Stimulated activated CD8-positive, alpha-beta memory T cell treated with anti-CD3 and anti-CD28 coated beads, Interleukin-7, amount 100 ng/mL, for 1 hour (primary cell): ENCODE measurements at regions not wholly inside any gene's neighbourhood (a gene's known extent, or its start where the extent isn't known, plus 50 kb on each side); places are given as distances from the start of the nearest gene placed in this dataset.
"Not testable (repeated sequence)": the region's sequence is repeated elsewhere in the genome, so short reads cannot be mapped to it uniquely, and the experiment has no call there.

Experiments used
- DNase-seq, 2 donors: peaks; one replicate each; pipeline ENCODE4 v3.0.0-alpha.2; 2020; ENCODE audit warnings: low read depth in 2 of 2

DNA sequence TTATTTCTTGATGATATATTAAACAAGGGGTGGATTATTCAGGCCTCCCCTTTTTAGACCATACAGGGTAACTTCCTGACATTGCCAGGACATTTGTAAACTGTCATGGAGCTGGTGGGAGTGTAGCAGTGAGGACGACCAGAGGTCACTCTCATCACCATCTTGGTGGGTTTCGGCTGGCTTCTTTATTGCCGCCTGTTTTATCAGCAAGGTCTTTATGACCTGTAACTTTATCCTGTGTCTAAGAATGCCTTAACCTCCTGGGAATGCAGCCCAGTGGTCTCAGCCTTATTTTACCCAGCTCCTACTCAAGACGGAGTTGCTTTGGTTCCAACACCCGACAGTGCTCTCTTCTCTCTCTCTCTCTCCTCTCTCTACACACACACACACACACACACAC is 221.9 kb downstream of the C16orf95 start:
- no peak for DNase-seq

DNA sequence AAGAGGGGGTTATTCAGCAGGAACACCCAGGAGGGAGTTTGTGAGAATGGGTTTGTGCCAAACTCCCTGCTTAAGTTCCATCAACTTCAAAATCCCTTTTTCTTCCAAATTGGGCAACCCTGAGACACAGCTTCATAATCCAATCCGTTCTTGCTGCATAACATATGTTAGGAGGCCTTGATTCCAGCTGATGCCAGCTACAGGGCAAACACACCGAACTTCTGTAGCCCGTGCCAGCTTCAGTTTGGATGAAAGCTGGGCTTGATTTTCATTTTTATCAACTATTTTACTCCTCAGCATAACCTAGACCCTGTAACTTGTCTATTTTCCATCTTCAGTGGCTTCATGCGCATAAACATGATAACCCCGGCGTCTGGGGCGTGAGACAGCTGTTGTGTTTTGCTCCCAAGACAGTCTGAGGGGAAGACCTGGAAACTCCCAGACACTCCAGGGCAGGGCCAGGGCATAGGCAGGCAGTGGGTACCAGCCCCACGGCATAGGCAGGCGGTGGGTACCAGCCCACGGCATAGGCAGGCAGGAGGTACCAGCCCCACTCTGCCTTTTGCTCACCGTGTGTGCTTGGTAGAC is 220.4 kb downstream of the C16orf95 start:
- no peak for DNase-seq

DNA sequence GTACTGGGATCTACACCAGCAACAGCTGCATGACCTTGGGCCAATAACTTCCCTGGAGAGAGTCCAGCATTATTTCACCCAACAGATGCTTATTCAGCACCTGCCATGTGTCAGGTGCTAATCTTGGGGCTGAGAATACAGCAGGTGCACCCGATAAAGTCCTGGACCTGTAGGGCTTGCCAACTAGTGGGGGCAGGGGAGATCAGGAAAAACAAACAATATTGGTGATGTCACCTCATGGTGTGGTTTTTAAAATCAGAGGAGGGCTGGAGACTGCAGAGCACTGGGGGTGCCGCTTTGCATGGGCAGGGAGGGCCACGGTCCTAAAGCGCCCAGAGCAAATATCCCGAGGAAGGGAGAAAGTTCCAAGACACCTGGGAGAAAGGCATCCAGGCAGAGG is 218.8 kb downstream of the C16orf95 start:
- DNase-seq = no peak

DNA sequence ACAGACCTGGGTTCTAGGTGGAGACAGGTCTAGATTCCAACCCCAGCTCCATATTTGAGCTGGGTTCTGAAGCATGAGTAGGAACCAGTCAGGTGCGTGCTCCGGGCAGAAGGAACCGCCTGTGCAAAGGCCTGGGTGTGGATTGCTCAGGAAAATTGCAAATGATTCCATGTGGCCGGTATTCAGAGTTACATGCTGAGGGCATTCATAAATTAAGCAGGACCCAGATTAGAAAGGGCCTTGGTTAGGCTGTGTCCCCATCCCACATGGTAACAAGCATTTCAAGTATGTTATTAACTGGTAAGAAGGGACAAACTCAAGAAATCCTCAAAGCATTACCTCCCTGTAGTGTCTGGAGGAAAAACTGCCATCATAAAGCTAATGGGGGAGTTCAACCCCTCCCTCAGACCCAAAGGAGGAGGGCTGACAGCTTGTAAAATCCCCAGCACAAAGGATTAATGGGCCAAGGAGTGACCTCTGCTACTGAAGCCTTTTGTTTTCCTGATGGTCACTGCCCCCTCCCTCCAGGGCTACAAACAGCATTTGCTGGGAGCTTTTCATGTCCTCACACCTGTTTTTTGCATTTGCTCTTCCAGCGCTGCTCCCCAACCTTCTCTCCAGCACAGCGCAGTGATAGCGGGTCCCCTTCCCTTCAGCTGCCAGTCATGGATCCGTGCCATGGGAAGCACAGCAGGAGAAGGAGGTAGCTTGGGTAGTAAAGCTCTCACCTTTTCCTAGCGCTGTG is 218.0 kb downstream of the C16orf95 start:
- DNase-seq = no peak

DNA sequence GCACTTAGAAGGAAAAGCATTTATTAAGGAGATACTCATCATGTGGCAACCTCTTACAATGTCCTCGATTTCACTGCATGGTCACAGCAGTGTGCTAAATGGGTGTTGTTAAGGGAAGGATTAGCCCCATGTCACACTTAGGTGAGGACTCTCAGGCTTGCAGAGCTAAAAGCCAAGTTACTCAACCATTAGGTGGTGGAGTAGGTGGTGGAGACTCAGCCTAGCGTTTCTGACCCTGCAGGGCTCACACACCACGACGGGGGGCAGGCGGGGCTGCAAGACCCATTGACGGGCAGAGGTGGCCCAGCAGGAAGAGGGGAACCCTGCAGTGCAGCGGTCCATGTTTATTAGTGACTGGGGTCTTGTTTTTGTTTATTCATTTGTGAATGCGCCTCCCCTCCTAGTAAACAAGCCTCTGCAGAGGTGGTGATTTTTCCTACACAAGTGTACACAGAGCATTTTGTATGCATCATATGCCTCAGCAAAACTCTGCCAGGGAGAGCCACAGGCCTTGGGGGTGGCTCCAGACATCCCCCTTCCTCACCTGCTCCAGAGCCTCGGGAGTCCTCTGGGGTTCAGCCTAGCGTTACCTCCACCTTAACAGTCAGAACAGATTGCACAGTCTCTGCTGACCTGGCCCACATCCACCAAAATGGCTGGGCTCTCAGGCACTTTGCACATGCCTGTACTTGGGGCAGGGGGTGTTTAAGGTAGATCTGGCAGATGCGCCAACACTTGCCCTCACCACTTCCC is 216.7 kb downstream of the C16orf95 start:
- no peak for DNase-seq

DNA sequence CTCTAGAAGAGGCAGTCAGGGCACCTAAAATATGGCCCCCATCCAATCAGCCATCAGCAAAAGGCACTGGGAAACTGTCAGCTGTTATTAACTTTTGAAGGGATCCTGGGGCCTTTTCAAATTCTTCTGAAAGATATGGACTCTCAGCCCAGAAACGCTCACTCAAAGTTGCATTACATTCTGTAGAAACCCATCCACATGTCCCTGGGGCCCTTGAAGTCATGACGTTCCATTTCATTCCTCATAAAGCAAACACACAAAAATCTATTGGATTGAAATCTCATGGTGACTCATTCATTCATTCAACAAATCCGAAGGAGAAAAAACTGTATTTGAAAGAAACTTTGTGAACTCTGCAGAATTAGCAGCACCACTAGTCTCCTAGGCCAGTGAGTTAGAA is 215.3 kb downstream of the C16orf95 start:
- DNase-seq = no peak

DNA sequence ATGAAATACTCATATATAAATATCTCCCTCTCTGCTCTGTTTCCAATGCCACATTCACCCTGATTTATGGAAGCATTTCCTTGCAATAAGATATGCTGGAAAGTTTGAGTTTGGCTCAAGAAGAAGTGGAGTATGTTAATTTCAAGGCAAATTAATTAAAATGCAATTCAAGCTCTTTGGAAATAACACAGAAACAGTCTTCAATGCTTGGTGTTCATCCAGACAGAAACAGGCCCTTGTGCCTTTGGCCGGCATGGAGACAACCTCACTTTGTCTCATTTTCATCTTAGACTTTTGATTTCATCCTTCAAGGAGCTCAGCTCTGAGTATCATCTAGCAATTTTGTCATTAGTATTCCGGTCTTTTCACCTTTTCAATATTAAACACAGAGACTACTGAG is 210.0 kb downstream of the C16orf95 start:
- no peak for DNase-seq

DNA sequence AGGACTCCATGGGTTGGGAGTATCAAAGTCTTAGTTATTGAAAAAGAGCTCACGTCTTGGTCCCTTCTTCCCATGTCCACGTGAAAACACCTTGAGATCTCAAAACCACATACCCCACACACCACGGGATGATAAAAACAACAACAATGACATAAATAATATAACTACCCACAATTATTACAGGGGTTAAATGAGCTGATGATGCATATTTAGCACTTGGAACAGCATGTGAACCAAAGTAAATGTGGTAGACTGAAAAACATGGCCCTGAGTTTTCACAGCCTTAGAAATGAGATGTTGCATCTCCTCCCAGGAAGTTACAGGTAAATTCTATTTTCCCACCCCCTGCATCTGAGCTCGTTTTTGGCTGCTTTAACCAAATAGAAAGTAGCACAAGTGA is 208.9 kb downstream of the C16orf95 start:
- DNase-seq = no peak

DNA sequence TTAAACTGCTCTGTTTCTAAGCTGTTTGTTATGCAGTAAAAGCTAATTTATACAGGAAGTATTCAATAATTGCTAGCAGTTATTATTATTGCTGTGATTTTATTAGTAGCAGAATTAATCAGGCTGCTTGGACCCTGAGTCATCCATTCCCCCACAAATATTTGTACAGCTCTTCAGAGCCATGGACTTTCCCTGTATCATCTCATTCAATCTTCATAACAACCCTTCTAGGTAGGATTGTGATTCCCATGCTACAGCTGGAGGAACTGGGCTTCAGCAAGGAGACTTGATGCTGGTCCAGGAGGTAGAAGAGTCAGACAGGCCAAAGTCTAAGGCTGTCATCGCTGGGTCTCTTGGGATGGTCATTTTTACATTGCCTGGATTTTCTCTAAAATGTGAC is 208.3 kb downstream of the C16orf95 start:
- no peak for DNase-seq

DNA sequence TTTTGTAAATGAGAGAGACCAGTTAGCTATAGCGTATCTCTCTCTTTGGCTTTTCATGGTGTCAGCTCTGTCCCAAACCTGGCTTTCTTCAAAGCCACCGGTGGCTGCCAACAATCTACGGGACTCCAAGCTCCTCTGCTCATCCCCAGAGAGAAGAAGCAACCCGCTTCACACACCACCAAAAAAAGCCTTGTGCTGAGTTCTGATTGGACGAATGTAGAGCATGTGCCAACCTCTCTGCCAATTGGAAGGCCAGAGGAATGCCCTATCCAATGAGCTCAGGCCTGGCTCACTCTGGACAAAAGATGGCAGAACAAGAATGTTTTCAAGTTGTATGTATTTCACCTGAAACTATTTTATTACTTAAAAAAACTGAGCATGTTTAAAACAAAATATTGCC is 202.4 kb downstream of the C16orf95 start:
- DNase-seq = no peak

DNA sequence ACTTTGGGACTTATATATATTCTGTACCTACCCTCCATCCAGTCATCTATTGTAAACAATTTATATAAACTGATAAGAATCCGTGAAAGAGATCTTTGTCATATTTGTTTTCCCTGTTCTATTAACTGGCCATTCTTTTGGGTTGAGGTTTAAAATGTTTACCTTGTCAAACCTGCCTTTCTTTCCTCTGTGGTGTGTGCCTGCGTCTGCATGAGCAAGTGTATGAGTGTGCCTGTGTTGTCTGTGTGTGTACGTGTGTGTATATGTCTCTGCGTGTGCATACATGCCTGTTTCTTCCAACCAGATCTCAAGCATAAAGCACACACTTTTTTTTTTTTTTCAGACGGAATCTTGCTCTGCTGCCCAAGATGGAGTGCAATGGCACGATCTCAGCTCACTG is 201.5 kb downstream of the C16orf95 start:
- DNase-seq = no peak

DNA sequence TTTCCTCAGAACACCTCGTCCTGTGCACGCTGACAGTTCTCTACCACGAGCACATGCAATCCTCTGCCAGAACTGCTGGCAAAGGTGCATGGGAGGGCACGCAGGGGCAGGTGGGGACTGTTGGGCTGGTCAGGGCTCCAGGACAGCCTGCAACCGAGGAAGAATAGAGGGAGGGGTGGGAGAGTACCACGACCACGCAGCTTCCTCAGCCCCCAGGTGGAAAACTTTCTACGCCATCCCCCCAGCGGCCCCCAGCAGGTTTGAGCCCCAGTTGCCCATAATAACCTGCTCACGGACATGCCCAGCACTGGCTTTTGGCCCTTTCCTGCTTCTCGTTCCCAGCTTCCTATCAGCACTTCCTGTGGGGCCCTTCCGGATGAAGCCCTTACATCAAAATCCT is 199.3 kb downstream of the C16orf95 start:
- no peak for DNase-seq

DNA sequence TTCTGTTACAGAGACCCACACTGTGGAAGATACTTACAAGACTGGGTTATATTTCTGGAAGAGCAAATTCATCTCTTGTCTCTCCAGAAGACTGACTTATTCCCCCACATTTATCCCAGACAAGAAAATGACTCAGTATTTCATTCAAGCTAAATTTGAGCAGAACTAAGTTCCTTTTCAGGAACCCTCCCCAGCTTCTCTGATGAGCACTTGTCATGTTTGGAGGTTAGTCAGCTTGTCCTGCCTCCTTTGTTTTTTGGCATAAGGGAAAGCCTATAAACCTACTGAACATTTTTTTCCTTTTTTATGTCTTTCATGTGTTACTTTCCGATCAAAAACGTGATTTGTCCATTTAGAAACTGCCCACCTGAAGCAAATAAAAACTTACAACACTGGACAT is 198.0 kb downstream of the C16orf95 start:
- DNase-seq = no peak

DNA sequence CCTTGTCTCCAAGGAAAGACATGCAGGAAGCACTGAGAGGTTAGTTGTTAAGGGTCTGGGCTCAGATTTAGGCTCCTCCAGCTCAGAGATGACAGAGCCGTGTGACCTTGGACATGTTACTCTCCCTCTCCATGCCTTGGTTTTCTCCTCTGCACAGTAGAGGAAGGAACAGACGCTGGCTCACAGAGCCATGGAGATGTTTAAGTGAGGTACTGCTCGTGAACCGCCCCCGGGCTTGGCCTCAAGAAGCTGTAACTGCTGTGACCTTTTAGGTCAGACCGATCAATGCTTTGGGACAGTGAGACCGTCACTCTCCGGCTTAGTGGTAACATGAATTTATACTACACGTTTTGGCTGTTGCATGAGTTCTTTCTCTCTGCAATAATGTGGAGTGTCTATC is 197.4 kb downstream of the C16orf95 start:
- DNase-seq = no peak

DNA sequence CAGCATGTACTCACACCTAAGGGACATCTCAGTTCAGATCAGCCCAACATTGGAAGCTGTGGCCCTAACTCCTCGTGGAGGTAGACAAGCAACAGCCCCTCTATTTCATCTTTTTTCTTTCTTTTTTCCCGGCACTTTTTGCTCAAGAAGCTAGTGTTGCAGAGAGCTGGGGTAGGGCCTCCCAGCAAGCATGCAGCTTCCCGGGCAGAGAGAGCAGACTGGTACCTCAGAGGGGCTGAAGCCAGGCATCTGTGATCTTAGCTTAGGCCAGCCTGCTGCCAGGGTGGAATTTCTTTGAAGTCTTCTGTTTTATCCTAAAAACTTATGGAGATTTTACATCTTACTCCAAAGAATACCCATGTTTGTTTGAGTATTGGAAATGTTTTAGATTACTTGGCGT is 195.4 kb downstream of the C16orf95 start:
- no peak for DNase-seq

DNA sequence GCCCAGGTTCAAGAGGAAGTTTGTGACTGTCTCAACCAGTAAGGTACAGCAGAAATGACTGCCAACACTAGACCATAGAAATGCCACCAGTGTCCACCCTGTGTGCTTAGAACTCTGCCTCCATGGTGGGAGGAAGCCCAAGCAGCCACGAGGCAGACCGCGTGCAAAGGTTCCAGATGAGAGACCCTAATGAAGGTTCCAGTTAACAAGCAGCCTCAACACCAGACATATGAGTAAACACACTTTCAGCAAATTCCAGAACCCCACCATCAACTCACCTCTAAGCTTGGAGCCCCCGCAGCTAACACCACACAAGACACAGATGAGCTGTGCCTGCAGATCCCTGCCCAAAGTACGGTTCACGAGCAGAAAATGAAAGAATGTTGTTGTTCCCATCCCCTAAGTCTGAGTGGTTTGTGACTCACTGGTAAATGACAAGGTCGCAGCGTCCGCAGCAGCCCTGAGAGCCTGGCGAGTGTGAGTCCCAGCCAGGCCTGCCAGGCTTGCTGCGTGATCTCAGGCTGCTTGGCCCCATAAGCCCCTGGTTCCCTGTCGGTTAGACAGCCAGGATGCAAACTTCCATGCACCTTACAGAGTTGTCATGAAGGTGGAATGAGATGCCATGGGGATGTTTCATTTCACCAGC is 193.7 kb downstream of the C16orf95 start:
- DNase-seq = no peak

DNA sequence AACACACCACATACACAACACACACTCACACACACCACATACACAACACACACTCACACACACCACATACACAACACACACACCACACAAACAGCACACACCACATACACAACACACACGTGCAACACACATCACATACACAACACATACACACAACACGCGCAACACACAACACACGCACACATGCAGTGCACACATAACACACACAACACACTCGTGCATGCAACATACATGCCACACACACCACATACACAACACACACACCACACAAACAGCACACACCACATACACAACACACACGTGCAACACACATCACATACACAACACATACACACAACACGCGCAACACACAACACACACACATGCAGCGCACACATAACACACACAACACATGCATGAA is 192.8 kb downstream of the C16orf95 start:
- not testable (repeated sequence) for DNase-seq

DNA sequence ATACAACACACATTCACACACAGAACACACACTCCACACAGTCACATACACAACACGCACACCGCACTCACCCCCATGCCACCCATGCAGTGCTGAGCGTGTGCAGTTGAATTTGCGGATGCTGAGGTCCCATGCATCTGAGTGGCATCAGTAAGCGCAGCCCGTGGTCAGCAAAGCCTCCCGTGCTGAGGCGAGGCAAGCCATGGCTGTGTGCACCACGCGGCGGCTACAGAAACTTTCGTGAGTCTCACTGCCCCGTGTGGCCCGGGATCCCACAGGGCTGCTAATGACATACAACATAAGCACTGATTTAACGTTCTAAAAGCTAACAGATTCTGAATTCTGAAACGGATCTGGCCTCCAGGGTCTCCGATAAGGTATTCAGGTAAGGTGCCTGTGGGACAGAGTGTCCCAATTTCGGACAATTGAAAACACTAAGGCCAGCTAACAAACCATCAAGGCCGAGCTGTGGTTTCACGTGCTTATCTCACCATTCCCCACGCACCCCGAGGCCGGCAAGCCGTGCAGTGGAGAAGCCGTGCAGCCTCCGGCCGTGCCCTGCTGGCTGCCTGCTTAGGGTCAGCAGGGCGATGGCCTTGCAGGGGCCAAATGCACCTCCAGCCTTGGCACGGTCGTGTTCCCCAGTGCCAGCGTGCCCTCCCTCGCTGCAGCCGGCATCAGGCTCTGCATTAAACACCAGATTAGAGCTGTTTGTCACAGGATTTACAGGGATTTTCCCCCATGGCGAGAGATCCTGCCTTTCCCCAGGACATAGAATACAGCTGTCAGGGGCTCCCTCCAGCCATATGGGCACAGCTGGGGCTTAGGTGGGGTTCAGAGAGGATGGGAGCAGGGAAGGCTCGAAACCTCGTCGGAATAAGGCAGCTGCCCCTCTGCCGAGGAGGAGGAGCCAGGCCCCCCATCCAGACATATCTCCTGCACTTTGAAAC is 191.7 kb downstream of the C16orf95 start:
- DNase-seq = no peak

DNA sequence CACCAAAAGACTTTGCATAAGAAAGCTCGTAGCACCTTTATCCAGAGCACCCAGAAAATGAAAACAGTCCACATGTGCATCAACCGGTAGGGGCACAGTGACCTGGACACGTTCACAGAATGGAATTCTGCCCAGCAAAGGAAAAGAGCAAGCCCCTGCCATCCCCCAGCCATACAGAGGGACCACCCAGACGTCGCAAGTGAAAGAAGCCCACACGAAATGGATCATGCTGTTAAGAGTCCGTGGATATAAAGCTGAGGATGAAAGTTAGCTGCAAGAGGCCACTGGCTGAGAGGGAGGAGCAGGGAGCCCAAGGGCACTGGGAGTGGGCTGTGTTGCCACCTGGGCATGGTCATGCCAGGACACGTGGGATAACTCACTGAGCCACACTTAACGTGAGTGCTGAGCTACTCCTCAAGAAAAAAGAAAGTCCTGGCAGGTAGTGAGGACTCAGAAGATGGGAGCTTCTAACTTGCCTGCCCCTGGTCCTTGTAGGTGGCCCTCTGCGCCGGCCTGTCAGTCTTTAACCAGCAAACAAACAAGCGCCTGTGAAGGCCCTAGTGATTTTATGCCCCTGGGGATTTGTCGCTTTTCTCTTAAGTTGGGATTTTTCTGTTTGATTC is 190.7 kb downstream of the C16orf95 start:
- DNase-seq = no peak

DNA sequence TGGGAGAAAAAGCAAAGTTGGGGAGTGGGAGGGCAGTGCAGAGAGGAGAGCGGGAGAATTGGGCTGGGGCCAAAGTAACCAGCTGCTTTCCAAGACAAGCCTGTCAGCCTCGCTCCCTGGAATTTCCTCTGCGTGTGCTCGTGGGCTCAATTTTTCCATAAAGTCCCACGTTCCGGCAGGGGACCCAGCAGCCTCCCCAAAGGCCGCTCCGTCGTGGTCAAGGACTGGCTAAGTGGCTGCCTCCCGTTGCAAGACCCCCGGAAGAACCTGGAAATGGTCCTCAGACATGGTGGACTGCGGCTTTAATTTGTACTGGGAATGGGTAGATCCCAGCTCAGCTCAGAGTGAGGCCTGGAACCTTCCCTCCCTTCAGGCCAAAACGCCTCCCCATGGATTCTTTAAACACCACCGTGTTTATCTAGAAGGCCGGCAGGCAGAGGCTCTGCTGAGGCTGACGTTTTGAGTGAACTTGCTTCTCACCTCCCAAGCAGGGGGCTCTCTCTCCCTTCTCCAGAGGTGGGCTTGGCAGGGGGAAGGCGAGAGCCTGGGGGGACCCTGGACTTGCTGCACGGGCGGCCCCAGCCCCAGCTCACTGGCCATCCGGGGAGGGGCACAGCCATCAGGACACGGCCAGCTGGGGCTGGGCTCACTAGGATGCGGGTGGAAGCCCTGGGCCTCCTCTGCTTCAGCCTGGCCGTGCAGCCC is 190.0 kb downstream of the C16orf95 start:
- no peak for DNase-seq
